ENCODE measurements at regions not wholly inside any gene's neighbourhood (a gene's known extent, or its start where the extent isn't known, plus 50 kb on each side); places are given as distances from the start of the nearest gene placed in this dataset.
"Not testable (repeated sequence)": the region's sequence is repeated elsewhere in the genome, so short reads cannot be mapped to it uniquely, and the experiment has no call there.

DNA sequence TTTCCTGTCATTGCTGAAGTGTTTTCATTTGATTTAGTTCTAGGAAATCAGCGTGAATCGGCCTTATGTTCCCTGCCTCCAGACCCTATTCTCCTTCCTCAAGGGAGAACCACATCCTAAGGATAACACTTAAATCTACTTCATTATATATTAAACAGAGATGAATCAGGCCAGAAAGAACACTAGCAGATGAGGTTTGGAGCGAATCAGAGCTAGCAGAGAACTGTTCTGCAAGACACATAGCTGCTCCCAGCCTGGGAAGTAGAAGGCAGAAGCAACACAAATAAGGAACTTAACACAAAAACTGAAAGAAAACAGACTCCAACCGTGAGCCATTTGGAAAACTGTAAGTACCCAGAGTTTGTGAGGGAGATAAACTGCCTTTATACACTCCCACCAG, 718.2 kb downstream of the SEMA5A start:
- DNase-seq = no peak

DNA sequence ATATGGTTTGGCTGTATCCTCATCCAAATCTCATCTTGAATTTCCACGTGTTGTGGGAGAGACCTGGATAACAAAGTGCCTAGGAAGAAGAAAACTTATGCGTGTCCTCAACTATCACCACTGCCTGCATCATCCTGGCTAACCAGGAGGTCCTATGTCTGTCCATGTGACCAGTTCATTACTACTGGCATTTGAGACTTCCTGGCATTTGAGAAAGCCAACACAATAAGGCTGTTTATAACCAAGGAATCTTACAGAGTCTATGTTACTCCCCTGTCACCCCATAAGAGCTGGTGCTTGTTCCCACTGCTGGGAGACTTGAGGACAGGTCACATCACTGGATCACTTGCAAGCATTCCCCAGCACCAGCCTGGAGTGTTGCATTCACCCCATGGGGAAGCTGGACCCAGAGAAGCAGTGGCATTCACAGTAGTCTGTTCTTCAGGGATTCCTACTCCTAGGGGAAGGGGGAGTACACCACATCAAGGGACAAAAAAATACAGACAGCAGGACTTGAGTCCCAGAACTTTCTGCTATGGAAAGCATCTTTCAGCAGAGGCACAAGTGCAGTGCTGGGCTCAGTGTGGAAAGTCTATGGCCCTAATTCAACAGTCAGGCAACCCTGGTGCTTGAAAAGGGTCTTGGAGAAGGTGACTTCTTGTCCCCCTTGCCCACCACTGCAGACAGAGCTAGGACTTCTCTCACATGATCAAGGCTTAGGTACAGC, 717.1 kb downstream of the SEMA5A start:
- DNase-seq = no peak

DNA sequence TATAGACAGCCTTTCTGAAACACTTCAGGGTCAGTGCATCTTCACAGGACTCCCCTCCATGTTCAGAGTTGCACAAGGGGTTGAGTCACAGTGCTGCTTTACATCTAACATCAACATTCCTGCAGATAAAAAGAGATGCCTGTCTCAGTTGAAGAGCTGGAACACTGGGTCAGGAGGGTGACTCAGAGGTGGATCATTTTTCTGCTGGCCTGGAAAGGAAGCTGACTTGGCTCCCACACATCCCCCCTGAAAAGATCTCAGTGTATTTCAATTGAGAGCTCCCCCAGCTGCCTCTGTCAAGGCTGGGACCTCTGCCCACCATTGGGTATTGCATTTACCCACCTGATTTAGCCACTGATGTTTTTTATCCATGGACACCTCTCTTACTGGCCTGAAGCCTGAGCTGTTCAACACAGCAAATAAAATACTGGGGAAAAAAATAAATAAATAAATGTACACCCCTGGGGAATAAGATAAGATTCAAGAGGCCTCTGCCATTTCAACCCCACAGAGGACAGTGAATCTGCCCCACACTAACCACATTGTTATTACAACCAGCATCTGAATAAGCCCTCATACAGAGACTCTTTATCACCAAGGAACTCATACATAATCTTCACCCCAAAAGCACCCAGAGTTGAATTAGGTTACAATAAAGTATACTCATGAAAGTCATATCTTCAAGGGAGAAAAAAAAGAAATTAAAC, 716.4 kb downstream of the SEMA5A start:
- no peak for DNase-seq

DNA sequence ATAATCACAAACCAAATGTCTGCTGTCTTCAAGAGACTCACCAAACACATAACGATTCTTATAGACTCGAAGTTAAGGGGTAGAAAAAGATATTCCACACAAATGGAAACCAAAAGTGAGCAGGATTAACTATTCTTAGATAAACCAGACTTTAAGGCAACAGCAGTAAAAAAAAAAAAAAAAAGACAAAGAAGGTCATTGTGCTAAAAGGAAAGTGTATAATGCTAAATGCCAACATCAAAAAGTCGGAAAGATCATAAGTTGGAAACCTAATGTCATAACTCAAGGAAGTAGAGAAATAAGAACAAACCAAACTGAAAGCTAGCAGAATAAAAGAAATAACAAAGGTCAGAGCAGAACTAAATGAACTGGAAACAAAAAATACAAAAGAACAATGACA, 714.6 kb downstream of the SEMA5A start:
- no peak for DNase-seq

DNA sequence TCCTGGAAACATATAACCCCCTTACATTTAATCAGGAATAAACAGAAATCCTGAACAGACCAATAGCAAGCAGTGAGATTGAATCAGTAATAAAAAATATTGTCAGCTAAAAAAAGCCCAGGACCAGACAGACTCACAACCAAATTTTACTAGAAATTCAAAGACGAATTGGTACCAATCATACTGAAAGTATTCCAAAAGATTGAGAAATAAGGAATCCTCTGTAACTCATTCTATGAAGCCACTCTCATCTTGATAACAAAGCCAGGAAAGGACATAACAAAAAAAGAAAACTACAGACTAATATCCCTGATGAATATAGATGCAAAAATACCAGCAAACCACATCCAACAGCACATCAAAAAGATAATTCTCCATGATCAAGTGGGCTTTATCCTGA, 714.0 kb downstream of the SEMA5A start:
- DNase-seq = no peak

DNA sequence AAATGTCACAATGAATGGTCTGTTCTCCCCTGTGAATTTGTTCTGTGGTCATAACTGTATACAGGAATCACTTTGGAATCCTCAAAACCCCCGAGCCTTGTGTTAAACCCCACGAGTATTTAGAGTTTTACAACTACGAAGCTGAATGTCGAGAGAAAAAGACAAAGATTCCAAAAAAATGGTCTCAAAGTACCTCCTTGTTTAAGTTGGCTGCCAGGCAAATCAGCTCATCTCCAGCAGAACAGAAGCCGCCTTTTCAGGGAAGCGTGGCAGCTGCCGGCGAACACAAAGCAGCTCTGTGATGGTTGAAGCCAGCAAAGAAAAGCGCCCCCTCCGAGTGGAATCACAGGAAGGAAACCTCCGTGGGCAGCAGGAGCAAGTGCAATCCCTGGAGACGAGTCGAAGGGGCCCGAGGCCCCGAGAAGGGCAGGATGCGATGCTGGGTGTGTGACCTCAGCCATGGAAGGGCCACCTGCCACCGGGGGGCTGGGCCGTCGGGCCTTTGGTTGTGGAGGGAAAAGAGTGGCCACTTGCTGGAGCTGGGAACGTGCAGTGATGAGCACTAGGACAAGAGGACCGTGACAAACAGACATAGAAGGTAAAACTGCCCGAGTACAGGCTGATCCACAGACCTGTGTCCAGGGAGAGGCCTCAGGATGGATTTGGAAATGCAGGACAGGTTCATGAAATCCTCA, 706.4 kb downstream of the SEMA5A start:
- DNase-seq = no peak

DNA sequence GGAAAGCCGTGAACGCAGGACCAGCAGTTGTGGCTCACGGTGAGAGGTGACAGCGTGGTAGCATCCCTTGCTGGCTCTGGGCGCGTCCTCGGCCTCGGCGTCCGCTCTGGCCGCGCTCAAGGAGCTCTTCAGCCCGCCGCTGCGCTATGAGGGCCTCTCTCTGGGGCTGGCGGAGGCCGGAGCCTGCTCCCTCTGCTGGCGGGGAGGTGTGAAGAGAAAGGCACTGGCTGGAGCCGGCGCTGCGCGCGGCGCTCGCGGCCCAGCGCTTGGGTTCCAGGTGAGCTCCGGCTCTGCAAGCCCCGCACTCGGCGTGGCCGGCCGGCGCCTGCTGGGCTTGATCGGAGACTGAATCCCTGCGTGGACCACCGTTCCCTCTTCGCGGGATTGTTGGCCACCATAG, 705.6 kb downstream of the SEMA5A start:
- DNase-seq = no peak

GRCh38 chr5:8840746-8841145, 705.1 kb downstream of the SEMA5A start:
- not testable (repeated sequence) for DNase-seq

- DNase-seq = peak; percentile 80
Measured at GRCh38 chr5:8842971-8843551, 702.8 kb downstream of the SEMA5A start.

- peak; percentile 93 for DNase-seq
Measured at GRCh38 chr5:8843771-8844170, 702.1 kb downstream of the SEMA5A start.

DNA sequence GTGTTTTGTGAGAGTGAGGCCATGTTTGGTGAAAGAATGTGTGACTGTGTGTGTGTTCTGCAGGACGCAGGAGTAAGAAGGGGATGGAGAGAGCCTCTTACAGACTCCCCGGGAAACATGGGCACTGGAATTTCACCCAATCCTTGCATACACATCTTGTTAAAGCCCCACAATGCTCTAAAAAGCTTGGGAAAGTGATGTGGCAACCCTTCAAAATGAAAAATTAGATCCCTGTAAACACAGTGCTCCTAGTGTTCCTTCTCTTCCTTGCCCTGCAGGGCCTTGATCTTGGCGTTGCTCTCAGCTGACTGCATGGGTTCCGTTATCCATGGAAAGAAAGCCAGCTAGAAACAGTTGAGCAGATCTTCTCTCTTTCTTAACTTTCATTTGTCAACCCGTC, 701.7 kb downstream of the SEMA5A start:
- peak; percentile 46 for DNase-seq

- peak; percentile 20 for DNase-seq
Measured at GRCh38 chr5:8844847-8845246, 701.0 kb downstream of the SEMA5A start.

- DNase-seq = peak; percentile 17
Measured at GRCh38 chr5:8845296-8845695, 700.6 kb downstream of the SEMA5A start.

GRCh38 chr5:8848366-8848765, 697.5 kb downstream of the SEMA5A start:
- DNase-seq = peak; percentile 93

- peak; percentile 61 for DNase-seq
Measured at GRCh38 chr5:8848997-8849594, 696.8 kb downstream of the SEMA5A start.

- DNase-seq = peak; percentile 32
Measured at GRCh38 chr5:8851101-8851500, 694.8 kb downstream of the SEMA5A start.

DNA sequence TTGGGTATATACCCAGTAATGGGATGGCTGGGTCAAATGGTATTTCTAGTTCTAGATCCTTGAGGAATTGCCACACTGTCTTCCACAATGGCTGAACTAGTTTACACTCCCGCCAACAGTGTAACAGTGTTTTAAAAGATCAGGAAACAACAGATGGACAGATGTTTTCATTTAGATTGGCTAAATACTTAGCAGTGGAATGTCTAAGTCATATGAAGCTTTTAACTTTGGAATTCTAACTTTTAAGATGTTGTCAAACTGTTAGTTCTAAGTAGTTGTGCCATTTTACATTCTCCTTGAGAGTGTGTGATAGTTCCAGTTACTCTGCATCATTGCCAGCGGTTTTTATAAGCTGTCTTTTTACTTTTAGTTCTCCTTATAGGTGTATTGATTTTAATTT, 688.8 kb downstream of the SEMA5A start:
- DNase-seq = no peak

DNA sequence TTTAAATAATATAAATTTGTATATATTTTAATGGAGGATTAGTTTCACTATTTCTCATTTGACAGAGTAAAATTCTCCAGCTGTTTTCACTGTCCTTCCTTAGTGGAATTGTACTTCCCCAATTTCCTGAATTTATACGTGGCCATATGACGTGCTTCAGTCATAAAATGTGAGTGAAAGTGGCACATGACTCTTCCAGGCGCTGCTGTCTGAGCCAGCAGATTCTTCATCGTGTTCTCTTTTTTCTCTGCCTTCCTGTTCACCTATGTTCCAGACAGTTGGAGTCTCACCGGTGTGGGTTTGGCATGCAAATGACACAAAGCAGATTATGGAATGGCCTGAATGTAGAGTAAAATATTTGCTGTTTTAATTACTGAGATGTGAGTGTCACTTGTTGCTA, 684.1 kb downstream of the SEMA5A start:
- DNase-seq = peak; percentile 65

- peak; percentile 75 for DNase-seq
Measured at GRCh38 chr5:8864053-8864452, 681.8 kb downstream of the SEMA5A start.

- DNase-seq = peak; percentile 68
Measured at GRCh38 chr5:8865266-8865665, 680.6 kb downstream of the SEMA5A start.

DNA sequence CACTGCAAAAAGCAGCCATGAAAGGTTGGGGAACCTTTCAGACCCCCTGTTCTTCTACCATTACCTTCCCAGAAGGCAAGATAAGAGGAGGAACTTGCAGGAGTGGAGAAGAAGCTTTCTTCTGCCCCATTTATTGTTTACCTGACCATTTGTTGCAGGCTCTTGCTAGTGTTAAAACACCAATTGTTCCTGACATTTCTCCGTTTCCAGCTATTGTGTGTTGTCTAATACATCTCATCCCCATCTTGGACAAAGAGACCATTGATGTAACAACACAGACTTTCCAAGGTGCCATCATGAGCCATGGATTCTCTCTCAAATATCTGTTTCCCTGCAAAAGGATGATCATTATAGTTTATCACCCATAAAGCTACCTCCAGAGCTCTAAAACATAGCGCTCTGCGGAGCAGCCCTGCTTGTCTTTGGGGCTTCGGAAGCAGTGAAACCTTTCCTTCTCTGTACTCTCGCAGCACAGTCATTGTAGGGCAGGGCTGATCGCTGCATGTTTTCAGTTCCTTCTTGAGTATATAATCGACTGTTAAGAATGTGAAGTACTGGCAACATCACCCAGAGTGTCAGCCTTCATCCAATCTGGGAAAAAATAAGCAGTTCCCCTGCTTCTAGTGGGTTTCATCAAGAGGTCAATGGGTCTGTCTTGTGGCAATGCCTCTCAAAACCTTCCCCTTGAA, 680.0 kb downstream of the SEMA5A start:
- DNase-seq = no peak

- no peak for DNase-seq
Measured at GRCh38 chr5:8868283-8868682, 677.6 kb downstream of the SEMA5A start.

GRCh38 chr5:8869932-8870331, 675.9 kb downstream of the SEMA5A start:
- DNase-seq = peak; percentile 83

Measured in NCI-H69 (cell line).